IPS-18a (cell line): ENCODE measurements at regions not wholly inside any gene's neighbourhood (a gene's known extent, or its start where the extent isn't known, plus 50 kb on each side); places are given as distances from the start of the nearest gene placed in this dataset.
"Not testable (repeated sequence)": the region's sequence is repeated elsewhere in the genome, so short reads cannot be mapped to it uniquely, and the experiment has no call there.

Experiments used
- H3K27ac ChIP-seq: one replicate; pipeline ENCODE4 v1.5.1; 2013; ENCODE audit warnings: low read length
- H3K27me3 ChIP-seq: one replicate; pipeline ENCODE4 v1.6.1; 2013; ENCODE audit warnings: mild to moderate bottlenecking, low read length; ENCODE audit not compliant: control insufficient read depth, insufficient read depth
- H3K36me3 ChIP-seq: one replicate; pipeline ENCODE4 v1.6.1; 2013; ENCODE audit warnings: low read depth, low read length; ENCODE audit not compliant: control insufficient read depth
- H3K4me1 ChIP-seq: one replicate; pipeline ENCODE4 v1.6.1; 2013; ENCODE audit warnings: low read depth, low read length; ENCODE audit not compliant: control insufficient read depth
- H3K4me3 ChIP-seq: one replicate; pipeline ENCODE4 v1.5.1; 2013; ENCODE audit warnings: low read length
- H3K9ac ChIP-seq: one replicate; pipeline ENCODE4 v1.6.1; 2013; ENCODE audit warnings: mild to moderate bottlenecking, low read length, moderate library complexity
- H3K9me3 ChIP-seq: one replicate; pipeline ENCODE4 v1.6.1; 2013; ENCODE audit warnings: low read depth, low read length; ENCODE audit not compliant: control insufficient read depth

DNA sequence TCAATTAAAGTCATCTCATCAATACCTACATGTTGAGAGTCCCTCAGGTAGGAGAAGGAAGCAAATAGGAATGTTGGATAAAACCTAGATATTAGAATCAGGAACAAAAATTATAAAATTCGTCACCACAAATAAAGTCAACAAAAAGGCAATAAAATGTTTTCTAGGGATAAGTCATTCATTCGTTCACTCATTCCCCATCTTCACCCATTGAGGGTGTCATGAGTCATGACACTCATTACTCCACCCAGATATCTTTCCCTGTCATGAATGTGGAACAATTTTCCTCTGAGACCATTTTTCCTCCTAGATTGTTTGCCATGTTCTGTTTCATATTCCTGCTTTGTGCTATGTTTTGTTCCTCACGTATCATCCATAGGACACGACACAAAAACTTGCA is 50.9 kb upstream of the OLIG3 start:
- no peak overlapping the region for H3K9ac ChIP-seq
- H3K27me3 ChIP-seq, result no peaks in the 10 kb centered on the region
- H3K9me3 ChIP-seq, result no peaks in the 10 kb centered on the region
- H3K36me3 ChIP-seq, result no peaks in the 10 kb centered on the region
- peaks cover 52% of the 10 kb centered on the region for H3K4me1 ChIP-seq
- no peak overlapping the region for H3K4me3 ChIP-seq
- H3K27ac ChIP-seq, result no peak overlapping the region

- no peaks in the 10 kb centered on the region for H3K36me3 ChIP-seq
- no peak overlapping the region for H3K27ac ChIP-seq
- H3K9ac ChIP-seq, result no peak overlapping the region
- H3K4me1 ChIP-seq, result peaks cover 48% of the 10 kb centered on the region
- H3K27me3 ChIP-seq, result no peaks in the 10 kb centered on the region
- H3K4me3 ChIP-seq, result no peak overlapping the region
- no peaks in the 10 kb centered on the region for H3K9me3 ChIP-seq
These were observed 53.0 kb upstream of the OLIG3 start for GRCh38 chr6:137547186-137547585.

DNA sequence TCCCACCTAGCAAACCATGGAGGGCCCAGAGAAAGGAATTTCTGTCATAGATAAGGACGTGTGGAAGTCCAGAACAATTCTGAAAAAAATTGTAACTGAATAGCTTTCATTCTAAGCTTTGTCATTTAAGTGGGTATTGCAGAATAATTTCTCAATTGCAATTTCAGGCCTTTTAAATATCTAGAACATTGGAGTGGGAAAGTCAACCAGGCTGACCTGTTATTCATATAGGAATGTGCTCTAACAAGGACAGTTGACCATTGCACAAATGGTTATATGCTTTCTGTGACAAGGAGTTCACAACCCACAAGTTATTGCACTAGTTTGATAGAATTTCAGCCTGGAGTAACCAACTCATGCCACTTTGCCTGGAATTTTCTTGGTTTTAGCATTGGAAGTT is 53.4 kb upstream of the OLIG3 start:
- H3K4me1 ChIP-seq, result peaks cover 44% of the 10 kb centered on the region
- no peak overlapping the region for H3K27ac ChIP-seq
- no peak overlapping the region for H3K9ac ChIP-seq
- no peaks in the 10 kb centered on the region for H3K27me3 ChIP-seq
- H3K4me3 ChIP-seq, result no peak overlapping the region
- no peaks in the 10 kb centered on the region for H3K36me3 ChIP-seq
- H3K9me3 ChIP-seq, result no peaks in the 10 kb centered on the region

DNA sequence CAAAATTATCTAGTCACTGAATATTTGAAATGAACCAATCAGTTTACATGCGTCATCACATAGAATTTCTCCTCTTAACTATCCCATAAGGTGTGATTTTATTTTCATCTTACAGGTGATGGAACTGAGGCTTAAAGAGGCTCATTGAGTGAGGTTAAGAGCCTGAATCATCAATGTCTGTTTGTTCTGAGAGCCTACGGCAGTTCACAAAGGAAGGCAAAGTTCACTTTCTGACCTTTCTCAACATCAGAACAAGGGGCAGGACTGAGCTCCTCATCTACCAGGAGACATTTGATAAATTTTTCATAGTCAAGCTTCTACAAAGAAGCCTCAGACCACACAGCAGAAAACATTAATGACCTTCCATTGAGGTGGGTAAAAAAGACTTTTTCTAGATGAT is 54.9 kb upstream of the OLIG3 start:
- Histone ChIP-seq H3K4me1 (peaks cover 37% of the 10 kb centered on the region), H3K27me3 (no peaks in the 10 kb centered on the region), H3K4me3 (no peak overlapping the region), H3K36me3 (no peaks in the 10 kb centered on the region), H3K9ac (no peak overlapping the region), H3K27ac (no peak overlapping the region), H3K9me3 (no peaks in the 10 kb centered on the region)

- H3K4me3 ChIP-seq, result no peak overlapping the region
- no peaks in the 10 kb centered on the region for H3K9me3 ChIP-seq
- H3K27ac ChIP-seq, result no peak overlapping the region
- H3K4me1 ChIP-seq, result peaks cover 37% of the 10 kb centered on the region
- no peak overlapping the region for H3K9ac ChIP-seq
- no peaks in the 10 kb centered on the region for H3K27me3 ChIP-seq
- H3K36me3 ChIP-seq, result no peaks in the 10 kb centered on the region
These were observed 56.3 kb upstream of the OLIG3 start for GRCh38 chr6:137550535-137550934.

- Histone ChIP-seq H3K36me3 (no peaks in the 10 kb centered on the region), H3K9me3 (no peaks in the 10 kb centered on the region), H3K9ac (no peak overlapping the region), H3K4me1 (peaks cover 24% of the 10 kb centered on the region), H3K27me3 (no peaks in the 10 kb centered on the region), H3K4me3 (no peak overlapping the region), H3K27ac (no peak overlapping the region)
These were observed 58.0 kb upstream of the OLIG3 start for GRCh38 chr6:137552146-137552545.

- Histone ChIP-seq H3K27me3 (no peaks in the 10 kb centered on the region), H3K4me1 (peaks cover 17% of the 10 kb centered on the region), H3K36me3 (no peaks in the 10 kb centered on the region), H3K9ac (no peak overlapping the region), H3K9me3 (no peaks in the 10 kb centered on the region), H3K4me3 (no peak overlapping the region), H3K27ac (no peak overlapping the region)
These were observed 58.6 kb upstream of the OLIG3 start for GRCh38 chr6:137552809-137553208.

- H3K9me3 ChIP-seq, H3K27me3 ChIP-seq, H3K4me3 ChIP-seq, H3K4me1 ChIP-seq, H3K27ac ChIP-seq, H3K36me3 ChIP-seq, H3K9ac ChIP-seq: not testable (repeated sequence)
These were observed 65.5 kb upstream of the OLIG3 start for GRCh38 chr6:137559521-137560183.

DNA sequence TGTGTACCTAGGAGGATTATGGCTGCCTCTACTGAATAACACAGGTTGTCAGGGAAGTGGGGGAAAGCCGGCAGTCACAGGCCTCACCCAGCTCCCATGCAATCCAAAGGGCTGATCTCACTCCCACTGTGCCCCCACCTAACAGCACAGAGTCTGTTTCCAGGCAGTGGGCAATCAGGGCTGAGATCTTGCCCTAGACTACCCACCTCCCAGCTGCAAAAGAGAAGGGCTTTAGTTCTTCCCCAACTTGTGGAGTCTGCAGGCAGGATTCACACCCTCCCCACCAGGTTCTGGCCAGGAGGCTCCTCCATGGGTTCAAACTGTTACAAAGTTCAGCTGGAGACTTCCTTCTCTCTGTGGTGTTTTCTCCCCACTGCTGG is 66.0 kb upstream of the OLIG3 start:
- Histone ChIP-seq H3K4me1 (no peaks in the 10 kb centered on the region), H3K27ac (no peak overlapping the region), H3K9me3 (no peaks in the 10 kb centered on the region), H3K9ac (no peak overlapping the region), H3K36me3 (no peaks in the 10 kb centered on the region), H3K27me3 (no peaks in the 10 kb centered on the region), H3K4me3 (no peak overlapping the region)

GRCh38 chr6:137568067-137568466 is 73.9 kb upstream of the OLIG3 start:
- Histone ChIP-seq H3K9ac (no peak overlapping the region), H3K4me3 (no peak overlapping the region), H3K4me1 (peaks cover 3% of the 10 kb centered on the region), H3K27ac (no peak overlapping the region), H3K36me3 (no peaks in the 10 kb centered on the region), H3K27me3 (no peaks in the 10 kb centered on the region), H3K9me3 (no peaks in the 10 kb centered on the region)

DNA sequence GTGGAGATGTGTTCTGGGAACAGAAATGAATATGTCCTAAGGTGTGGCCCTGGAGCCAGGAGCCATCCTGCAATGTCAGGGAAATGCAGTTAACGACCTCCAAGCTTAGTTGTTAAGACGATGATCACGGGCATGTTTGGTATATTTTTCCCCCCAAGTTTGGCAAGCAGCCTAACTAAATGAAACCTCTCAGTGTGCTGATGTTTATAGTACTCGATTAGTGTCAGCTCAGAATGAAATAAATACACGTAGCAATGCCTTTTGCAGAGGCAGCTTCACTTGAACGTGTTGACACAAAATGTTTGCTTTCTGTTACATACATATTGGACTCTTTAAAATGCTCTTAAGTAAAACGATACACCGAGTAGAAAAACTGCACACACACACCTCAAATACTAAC is 76.2 kb upstream of the OLIG3 start:
- H3K27ac ChIP-seq, result no peak overlapping the region
- no peaks in the 10 kb centered on the region for H3K9me3 ChIP-seq
- H3K27me3 ChIP-seq, result no peaks in the 10 kb centered on the region
- H3K4me1 ChIP-seq, result peaks cover 3% of the 10 kb centered on the region
- H3K36me3 ChIP-seq, result no peaks in the 10 kb centered on the region
- no peak overlapping the region for H3K4me3 ChIP-seq
- H3K9ac ChIP-seq, result no peak overlapping the region

DNA sequence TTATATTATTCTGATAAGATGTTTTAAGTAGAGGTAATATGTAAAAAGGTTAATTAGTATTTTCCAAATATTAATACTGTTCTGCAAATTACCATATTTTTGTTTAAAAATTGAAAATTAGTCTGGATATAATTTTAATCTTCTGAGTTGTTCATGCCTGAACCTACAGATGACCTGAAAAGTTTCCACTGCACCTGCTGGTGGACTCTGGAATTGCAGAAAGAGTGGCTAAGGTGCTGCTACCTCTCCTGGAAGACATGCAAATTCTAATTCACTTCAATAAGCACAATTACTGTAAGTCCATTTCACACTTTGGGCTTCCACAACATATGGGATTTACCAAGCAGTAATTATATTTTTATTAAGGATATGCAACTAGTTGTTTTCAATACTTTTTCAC is 77.7 kb upstream of the OLIG3 start:
- Histone ChIP-seq H3K4me3 (no peak overlapping the region), H3K36me3 (no peaks in the 10 kb centered on the region), H3K4me1 (peaks cover 3% of the 10 kb centered on the region), H3K9ac (no peak overlapping the region), H3K27ac (no peak overlapping the region), H3K27me3 (no peaks in the 10 kb centered on the region), H3K9me3 (no peaks in the 10 kb centered on the region)
